ENCODE measurements at regions not wholly inside any gene's neighbourhood (a gene's known extent, or its start where the extent isn't known, plus 50 kb on each side); places are given as distances from the start of the nearest gene placed in this dataset.

- TF ChIP-seq CTCF (IDR thresholded peaks at IDR 0.05) (peak in 1 of 3 experiments; percentile 29), POLR2A (IDR thresholded peaks at IDR 0.05) (no peak)
- Histone ChIP-seq H3K27me3 (no peaks in the 10 kb centered on the region), H3K9me3 (no peaks in the 10 kb centered on the region), H3K4me1 (no peaks in the 10 kb centered on the region), H3K4me3 (no peak overlapping the region), H3K36me3 (ENCODE audit: low read depth, missing control alignments) (no peaks in the 10 kb centered on the region), H3K27ac (no peak overlapping the region)
- DNase-seq: peak; percentile 24
- intact Hi-C loops (cut with DNase I; ENCODE audit: low total_unique reads): no loop called here
- 17 to 29% methylated on average over 4 of the region's 4 CpGs for WGBS, 2 donors
Measured at GRCh38 chr1:80217377-80217986, 1211.0 kb upstream of the ADGRL4 start.

GRCh38 chr1:80214888-80215540 is 1208.5 kb upstream of the ADGRL4 start:
- Histone ChIP-seq H3K27me3 (no peaks in the 10 kb centered on the region), H3K36me3 (ENCODE audit: low read depth, missing control alignments) (no peaks in the 10 kb centered on the region), H3K9me3 (no peaks in the 10 kb centered on the region), H3K4me3 (no peak overlapping the region), H3K4me1 (no peaks in the 10 kb centered on the region), H3K27ac (no peak overlapping the region)
- no peak for DNase-seq
- WGBS, 2 donors: 90 to 93% methylated on average over 5 of the region's 5 CpGs
- no peak for TF ChIP-seq POLR2A (IDR thresholded peaks at IDR 0.05)
- no peak for TF ChIP-seq CTCF (IDR thresholded peaks at IDR 0.05)
- intact Hi-C loops (cut with DNase I; ENCODE audit: low total_unique reads): no loop called here

- Histone ChIP-seq H3K4me3 (no peak overlapping the region), H3K27me3 (no peaks in the 10 kb centered on the region), H3K4me1 (no peaks in the 10 kb centered on the region), H3K27ac (no peak overlapping the region), H3K36me3 (ENCODE audit: low read depth, missing control alignments) (no peaks in the 10 kb centered on the region), H3K9me3 (no peaks in the 10 kb centered on the region)
- no peak for DNase-seq
- intact Hi-C loops (cut with DNase I; ENCODE audit: low total_unique reads): no loop called here
- no peak for TF ChIP-seq POLR2A (IDR thresholded peaks at IDR 0.05)
- 84 to 95% methylated on average over 3 of the region's 3 CpGs for WGBS, 2 donors
Measured at GRCh38 chr1:80212948-80213347, 1206.4 kb upstream of the ADGRL4 start.

- H3K36me3 ChIP-seq (ENCODE audit: low read depth, missing control alignments): no peaks in the 10 kb centered on the region
- no peaks in the 10 kb centered on the region for H3K27me3 ChIP-seq
- no peaks in the 10 kb centered on the region for H3K9me3 ChIP-seq
- no peak overlapping the region for H3K27ac ChIP-seq
- 32 to 39% methylated on average over 8 of the region's 8 CpGs for WGBS, 2 donors
- no peak for DNase-seq
- intact Hi-C loops (cut with DNase I; ENCODE audit: low total_unique reads): no loop called here
- H3K4me1 ChIP-seq: no peaks in the 10 kb centered on the region
- H3K4me3 ChIP-seq: peak overlapping the region in 1 of 2 donors; percentile 5
- TF ChIP-seq POLR2A (IDR thresholded peaks at IDR 0.05): no peak
- no peak for TF ChIP-seq CTCF (IDR thresholded peaks at IDR 0.05)
Measured at GRCh38 chr1:80211691-80212380, 1205.3 kb upstream of the ADGRL4 start.

GRCh38 chr1:80202118-80202517 is 1195.6 kb upstream of the ADGRL4 start:
- Histone ChIP-seq H3K9me3 (no peaks in the 10 kb centered on the region), H3K36me3 (ENCODE audit: low read depth, missing control alignments) (no peaks in the 10 kb centered on the region), H3K4me3 (no peak overlapping the region), H3K4me1 (no peaks in the 10 kb centered on the region), H3K27me3 (no peaks in the 10 kb centered on the region), H3K27ac (no peak overlapping the region)
- no peak for TF ChIP-seq POLR2A (IDR thresholded peaks at IDR 0.05)
- no peak for TF ChIP-seq CTCF (IDR thresholded peaks at IDR 0.05)
- WGBS, 2 donors: 88 to 91% methylated on average over 4 of the region's 4 CpGs
- DNase-seq: no peak
- intact Hi-C loops (cut with DNase I; ENCODE audit: low total_unique reads): no loop called here
